COLO668 (cell line): ENCODE measurements at regions not wholly inside any gene's neighbourhood (a gene's known extent, or its start where the extent isn't known, plus 50 kb on each side); places are given as distances from the start of the nearest gene placed in this dataset.
"Not testable (repeated sequence)": the region's sequence is repeated elsewhere in the genome, so short reads cannot be mapped to it uniquely, and the experiment has no call there.

Experiments used
- DNase-seq: peaks from one replicate; lab custom pipeline; 2025; ENCODE audit not compliant: unreplicated experiment; lab: John Stamatoyannopoulos, UW

DNA sequence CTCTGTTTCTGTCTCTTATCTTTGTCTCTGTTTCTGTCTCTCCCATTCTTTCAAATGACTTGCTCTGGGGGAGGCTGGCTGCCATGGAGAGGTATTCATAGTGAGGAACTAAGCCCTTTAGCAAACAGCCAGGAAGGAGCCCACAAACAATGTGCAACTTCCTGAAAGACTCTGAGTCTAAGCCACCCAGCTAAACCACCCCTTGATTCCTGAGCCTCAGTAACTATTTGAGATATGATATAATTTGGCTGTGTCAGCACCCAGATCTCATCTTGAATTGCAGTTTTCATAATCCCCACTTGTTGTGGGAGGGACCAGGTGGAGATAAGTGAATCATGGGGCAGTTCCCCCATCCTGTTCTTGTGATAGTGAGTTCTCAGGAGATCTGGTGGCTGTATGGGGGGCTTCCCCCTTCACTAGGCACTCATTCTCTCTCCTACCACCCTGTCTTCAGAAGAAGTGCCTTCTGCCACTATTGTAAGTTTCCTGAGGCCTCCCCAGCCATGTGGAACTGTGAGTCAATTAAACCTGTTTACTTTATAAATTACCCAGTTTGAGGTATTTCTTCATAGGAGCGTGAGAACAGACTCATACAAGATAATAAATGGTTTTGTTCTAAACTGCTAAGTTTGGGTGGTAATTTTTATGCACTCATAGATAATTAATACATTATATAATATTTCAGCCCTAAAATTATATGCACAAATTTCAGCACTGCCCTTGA is 121.2 kb upstream of the FOXP2 start:
- no peak for DNase-seq

DNA sequence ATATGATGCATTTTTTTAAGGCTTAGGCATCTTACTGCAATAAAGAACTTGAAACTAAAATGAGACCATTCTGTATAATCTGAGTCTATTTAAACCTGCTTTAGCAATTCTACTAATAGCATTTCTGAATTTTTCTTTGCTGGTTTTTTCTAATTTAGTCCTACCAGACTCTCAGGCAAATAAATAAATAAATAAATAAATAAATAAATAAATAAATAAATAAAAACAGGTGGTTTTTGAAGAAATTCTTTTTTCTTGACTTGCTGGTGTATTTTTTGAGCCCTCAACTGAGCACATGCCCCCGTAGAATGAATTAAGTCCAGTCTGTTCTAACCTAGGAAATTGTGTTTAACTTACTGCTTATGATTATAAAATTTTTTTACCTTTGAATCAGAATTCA is 134.7 kb upstream of the FOXP2 start:
- no peak for DNase-seq

DNA sequence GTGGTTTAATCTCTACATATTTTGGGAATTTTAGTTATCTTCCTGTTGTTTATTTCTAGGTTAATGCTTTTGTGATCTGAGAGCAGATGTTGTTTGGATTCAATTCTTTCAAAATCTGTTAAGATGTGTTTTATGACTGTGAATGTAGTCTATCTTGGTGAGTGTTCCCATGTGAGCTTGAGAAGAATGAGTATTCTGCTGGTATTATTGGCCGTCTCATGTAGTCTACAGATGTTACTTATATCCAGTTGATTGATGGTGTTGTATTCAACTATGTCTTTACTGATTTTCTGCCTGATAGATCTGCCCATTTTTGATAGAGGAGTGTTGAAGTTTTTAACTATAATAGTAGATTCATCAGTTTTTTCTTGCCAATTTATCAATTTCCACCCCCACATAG is 141.4 kb upstream of the FOXP2 start:
- no peak for DNase-seq

DNA sequence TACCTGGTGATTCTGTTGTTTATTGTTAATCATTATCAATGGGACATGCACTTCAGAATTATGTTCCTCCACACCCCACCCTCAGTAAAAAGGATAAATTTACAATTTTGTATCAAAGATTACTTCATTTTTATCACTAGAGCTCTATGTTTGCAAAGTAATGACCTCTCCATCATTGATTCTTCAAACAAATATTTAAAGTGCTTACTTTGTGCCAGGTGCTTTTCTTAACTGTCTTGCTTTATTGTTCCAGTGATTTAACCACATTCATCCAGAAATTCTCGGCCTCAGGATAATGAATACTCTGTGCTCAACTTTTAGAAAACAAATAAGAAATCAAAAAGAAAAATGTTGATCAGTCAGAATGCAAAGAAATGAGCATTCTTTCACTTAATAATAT is 144.9 kb upstream of the FOXP2 start:
- no peak for DNase-seq

DNA sequence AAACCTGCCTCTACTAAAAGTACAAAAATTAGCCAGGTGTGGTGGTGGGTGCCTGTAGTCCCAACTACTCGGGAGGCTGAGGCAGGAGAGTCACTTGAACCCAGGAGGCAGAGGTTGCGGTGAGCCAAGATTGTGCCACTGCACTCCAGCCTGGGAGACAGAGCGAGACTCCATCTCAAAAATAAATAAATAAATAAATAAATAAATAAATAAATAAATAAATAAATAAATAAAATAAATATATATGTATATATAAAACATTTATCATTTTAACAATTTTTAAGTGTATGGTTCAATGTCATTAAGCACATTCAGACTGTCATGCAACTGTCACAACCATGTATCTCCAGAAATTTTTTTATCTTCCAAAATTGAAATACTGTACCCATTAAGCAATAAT is 147.1 kb upstream of the FOXP2 start:
- DNase-seq, result not testable (repeated sequence)

DNA sequence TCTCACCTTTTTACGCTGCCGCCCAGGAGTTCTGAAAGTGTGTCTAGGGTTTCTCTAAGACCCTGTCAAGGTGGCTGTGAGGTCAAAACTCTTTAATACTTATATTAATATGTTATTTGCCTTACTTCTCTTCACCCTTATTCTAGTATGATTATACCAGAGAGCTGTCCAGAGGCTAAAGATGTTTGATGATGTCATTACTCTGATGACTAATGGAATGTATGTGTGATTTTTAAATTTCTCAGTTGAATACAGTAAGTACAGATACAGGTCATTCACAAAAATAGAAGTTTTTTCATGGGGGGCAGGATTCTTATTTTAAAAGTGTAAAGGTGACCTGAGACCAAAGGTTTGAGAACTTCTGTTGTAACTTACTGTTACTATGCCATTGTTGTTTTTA is 150.6 kb upstream of the FOXP2 start:
- DNase-seq, result no peak

DNA sequence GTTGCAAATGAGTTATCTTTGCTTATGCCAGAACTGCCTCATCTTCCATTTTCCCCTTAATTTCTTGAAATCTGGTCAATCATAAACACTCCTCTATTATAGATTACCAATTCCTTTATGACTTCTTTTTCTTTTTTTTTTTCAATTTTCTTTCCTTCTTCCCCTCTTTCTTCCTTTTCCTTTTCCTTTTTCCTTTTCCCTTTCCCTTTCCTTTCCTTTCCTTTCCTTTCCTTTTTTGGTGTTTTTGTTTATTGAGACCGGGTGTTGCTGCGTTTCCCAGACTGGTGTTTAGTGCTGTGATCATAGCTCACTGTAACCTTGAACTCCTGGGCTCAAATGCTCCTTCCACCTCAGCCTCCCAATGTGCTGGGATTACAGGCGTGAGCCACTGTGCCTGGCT is 151.4 kb upstream of the FOXP2 start:
- DNase-seq, result no peak

DNA sequence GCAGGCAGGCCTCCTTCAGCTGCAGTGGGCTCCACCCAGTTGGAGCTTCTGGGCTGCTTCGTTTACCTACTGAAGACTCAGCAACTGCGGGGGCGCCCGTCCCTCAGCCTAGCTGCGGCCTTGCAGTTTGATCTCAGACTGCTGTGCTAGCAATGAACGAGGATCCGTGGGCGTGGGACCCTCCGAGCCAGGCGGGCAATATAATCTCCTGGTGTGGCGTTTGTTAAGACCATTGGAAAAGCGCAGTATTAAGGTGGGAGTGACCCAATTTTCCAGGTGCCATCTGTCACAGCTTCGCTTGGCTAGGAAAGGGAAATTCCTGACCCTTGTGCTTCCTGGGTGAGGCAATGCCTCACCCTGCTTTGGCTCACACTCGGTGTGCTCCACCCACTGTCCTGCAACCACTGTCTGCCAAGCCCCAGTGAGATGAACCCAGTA is 159.2 kb upstream of the FOXP2 start:
- no peak for DNase-seq

DNA sequence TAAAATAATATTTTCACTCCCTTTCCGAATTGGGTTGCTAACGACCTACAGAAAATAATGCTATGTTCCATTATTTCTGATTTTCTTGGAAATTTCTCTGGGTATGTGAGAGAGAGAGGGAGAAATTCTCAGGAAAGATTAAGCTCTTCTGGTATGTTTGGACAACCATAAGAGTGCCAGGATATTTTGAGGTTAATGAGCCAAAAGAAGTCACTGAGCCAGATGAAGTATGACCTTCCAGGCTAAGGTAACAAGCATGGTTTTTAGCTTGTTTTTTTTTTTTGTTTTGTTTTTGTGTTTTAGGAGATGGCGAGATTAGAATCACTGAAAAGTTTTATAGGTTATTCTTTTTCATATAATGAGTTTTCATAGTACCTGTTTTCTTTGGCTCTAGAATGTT is 171.0 kb upstream of the FOXP2 start:
- DNase-seq, result no peak

DNA sequence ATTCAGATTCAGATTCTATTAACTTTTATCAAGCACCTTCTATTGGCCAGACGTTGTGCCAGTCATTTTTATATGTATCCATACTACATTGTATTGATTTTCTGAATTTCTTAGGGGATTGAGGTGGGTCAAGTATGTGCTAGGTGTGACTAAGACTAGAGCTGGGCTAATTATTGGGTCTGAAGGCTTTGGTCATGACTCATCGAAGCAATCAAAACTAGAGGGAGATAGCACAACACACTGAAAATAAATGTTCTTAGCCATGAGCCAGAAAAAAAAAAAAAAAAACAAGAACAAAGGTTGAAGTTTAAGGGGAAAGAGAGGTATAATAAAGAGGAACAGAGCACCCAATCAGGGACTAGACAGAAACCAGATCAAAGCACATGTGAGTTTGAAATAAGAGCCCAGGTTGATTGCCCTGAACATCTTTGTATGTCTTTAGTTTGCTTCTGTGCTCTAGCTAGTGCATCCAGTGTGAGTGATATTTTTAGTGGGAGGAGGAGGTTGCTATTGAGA is 171.6 kb upstream of the FOXP2 start:
- no peak for DNase-seq

DNA sequence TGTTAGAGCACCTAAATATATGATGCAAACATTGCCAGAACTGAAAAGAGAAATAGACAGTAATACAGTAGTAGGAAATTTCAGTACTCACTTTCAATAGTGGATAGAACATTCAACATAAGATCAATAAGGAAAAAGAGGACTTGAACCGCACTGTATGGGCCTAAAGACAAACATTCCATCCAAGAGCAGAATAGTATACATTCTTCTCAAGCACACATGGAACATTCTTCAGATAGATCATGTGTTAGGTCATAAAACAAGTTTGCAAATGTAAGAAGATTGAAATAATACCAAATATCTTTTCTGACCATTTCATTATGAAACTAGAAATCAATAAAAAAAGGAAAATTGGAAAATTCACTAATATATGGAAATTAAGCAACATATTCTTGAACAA is 185.4 kb upstream of the FOXP2 start:
- DNase-seq, result no peak

DNA sequence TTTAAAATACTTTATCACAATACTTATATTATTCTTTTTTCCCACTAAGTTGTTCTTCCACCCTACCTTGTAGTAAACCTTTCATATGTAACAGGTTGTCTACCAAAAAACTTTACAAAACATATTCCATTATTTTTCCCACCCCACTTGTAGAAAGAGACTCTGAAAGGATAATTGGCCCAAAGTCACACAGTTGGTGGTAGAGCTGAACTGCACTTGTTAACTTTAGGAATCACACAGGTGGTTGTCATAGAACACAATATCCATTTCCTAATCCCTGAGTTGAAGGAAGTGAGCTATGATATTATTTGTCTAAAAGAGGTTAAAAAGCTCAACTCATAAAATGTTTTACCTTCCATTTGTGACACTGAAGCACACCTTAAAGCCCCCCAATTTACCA is 188.8 kb upstream of the FOXP2 start:
- DNase-seq, result no peak

DNA sequence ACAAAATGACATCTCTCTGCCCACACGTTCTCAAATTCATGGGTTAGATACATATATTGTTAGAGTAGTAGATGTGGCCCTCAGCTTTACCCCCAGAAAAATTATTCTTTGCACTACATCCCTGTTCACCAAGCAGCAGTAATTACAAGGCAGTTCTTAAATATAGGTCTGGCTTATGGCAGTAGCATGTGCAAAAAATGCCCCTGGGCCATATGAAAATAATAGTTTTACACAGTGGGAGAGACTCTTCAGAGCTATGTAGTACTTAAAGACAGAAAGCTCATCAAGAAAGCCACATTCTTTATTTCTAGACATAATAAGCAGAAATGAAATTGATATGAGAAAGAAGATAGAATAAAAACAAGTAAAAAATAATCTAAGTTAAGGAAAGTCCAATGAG is 196.3 kb upstream of the FOXP2 start:
- DNase-seq, result no peak

DNA sequence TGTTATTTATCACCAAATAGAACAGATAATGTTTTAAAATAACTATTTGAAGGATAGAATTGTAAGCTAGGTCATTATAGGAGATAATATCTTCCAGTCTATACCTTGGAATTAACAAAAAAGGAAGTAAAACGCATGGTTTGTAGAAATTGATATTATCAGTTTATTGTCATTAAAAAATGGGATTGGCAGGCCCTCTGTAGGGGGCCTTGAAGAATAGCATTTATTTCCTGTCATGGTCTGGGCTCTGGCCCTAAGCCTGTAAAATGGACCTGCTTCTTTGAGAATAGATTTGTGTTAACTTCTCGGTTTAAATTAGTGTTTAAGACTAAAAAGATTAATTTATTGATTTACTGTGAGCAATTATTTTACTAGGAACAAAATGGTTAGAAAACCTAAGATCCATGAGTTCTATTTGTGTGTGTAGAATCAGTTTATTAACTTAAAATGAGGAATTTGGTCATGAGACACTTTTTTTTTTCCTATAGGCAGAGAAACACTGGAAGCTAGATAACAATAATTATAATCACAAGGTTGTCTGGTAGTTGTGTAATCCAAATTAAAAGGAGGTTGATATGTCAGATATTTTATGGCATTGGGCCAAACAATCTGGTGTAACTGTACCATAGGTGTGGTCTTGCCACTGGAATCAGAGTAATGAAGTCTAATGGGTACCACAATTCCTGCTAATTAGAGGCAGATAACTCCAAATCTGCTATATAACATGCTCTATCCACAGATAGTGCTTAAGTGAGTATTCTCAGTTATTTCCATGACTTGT is 197.4 kb upstream of the FOXP2 start:
- no peak for DNase-seq

DNA sequence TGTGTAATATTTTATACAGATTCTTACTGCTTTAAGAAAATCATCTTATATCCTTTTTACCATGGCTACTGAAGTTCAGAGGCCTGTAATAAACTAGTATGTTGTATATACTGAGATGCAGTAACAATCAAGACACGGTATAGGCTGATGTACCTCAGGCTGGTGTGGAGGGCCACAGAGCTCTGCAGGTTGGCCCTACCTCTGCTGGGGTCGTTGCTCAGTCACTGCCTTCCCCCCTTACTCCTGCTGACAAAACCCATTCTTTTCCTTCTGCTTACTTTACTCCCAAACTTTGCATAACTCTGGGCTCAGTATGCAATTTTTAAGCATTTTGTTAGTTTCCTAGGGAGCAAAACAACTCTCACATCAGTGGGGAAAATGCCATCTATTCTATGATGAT is 200.1 kb upstream of the FOXP2 start:
- no peak for DNase-seq

DNA sequence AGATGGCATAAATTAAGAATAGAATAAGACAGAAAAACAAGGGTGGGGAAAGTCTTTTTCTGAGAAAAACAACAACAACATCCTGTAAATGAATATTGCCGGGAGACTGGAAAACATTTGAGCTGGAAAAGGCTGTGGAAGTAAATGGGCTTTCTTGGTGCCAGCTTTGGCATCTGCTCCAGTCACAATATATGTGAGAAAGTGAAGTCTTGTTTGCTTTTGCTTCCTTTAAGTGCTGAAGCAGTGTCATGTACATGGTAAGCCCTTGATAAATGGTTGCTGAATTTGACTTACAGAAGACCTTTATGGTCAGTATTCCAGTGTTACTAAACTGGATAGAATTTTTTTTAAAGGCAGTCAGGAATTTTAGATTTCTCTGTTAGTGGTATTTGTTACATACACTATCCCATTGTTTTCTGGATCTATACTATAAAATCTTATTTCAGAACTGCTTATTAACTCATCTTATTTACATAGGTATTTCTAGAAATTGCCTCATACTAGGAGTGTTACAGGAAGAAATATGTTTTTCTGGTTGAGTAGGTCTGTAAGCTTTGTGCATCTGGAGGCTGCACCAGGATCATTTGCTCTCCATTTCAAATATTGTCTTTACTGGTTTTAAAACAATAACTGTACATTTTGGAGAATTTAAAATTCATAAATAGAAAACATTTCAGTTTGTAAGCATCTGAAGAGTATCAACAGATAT is 201.7 kb upstream of the FOXP2 start:
- DNase-seq, result no peak

DNA sequence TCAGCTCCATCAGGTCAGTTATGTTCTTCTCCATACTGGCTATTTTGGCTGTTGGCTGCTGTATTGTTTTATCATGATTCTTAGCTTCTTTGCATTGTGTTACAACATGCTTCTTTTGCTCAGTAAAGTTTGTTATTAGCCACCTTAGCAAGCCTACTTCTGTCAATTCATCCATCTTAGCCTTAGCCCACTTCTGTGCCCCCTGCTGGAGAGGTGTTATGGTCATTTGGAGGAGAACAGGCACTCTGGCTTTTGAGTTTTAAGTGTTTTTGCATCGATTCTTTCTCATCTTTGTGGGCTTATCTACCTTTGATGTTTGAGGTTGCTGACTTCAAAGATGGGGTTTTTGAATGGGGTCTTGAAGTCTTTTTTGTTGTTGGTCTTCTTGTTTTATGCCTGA is 204.6 kb upstream of the FOXP2 start:
- DNase-seq, result no peak

DNA sequence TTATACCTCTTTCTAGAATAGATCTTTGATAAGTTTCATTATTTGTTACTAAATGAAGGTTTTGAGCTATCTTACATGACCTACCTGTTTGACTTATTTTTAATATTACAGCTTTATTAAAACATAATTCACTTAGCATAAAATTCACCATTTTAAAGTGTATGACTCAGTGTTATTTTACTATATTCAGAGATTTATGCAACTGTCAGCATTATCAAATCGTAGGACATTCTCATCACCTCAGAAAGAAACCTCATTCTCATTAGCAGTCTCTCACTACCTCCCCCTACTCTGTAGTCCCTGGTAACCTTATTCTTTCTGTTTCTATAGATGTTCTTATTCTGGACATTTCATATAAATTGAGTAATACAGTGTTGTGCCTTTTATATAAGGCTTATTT is 207.9 kb upstream of the FOXP2 start:
- DNase-seq, result no peak

DNA sequence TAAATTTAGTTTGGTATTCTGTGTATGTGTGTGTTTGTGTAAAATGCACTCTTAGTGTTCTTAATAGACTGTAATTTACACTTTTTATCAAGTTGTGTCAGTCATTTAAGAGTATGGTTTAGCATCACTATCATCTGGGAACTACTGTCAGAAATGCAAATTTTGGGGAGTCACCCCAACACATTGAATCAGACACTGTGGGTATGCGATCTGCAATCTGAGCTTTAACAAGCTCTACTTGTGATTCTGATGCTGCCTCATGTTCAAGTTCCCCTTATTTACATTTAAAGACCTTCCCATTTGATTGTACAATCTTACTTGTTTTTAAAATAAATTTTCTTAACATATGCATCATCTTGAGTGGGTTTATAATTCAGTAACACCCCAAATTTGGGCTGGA is 218.1 kb upstream of the FOXP2 start:
- DNase-seq, result no peak

DNA sequence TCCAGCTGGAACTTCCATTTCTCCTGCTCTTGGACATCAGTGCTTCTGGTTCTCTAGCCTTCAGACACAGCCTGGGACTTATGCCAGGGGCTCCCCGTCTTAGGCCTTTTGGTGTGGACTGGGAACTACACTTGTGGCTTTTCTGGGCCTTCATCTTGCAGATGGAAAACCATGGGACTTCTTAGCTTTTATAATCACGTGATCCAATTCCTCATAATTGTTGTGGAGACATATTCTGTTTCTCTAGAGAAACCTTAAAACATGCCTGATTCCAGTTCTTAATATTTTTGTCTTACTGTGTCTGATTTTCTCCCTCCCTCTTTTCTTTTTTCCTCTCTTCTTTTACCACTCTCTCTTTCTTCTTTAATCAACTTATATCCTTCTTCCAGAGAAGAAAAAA is 224.2 kb upstream of the FOXP2 start:
- DNase-seq, result no peak

DNA sequence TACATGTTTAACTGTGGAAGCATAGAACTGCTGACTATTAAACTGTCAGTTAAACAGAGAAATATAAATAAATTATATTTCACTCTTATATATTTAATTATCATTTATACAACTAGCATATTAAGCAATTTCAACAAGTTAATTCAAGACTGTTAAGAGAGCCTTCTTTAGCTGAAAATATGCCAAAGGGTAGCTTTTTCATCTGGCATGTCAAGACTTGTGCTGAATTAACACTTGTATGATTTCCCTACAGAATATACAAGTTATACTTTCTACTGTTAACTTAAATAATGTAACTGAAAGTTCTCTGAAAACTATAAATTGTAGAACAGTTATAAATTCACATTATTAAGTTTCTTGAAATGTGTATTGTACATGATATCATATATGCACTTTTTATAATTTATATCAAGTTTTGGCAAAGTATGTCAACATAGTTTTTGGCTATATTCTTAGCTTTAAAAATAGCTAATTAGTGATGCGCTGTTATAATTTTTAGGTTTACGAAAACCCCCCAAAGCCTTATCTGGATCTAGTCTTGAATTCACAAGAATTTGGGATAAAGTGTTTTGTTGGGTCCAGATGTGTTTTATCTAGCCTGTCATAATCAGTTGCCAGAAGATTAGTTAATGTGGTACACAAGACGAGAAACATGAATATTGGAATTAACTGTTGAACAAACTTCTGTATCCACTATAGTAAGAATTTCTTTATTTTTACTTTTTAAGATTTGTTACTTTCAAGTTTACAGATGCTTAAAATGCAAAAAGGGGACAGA is 231.1 kb upstream of the FOXP2 start:
- no peak for DNase-seq
